ENCODE measurements at regions not wholly inside any gene's neighbourhood (a gene's known extent, or its start where the extent isn't known, plus 50 kb on each side); places are given as distances from the start of the nearest gene placed in this dataset.
"Not testable (repeated sequence)": the region's sequence is repeated elsewhere in the genome, so short reads cannot be mapped to it uniquely, and the experiment has no call there.

GRCh38 chr13:72585254-72585653 is 142.2 kb downstream of the MZT1 start:
- no peak for DNase-seq

GRCh38 chr13:72571191-72571590 is 156.2 kb downstream of the MZT1 start:
- no peak for DNase-seq

- DNase-seq, result no peak
These were observed 157.4 kb downstream of the MZT1 start for GRCh38 chr13:72570019-72570418.

GRCh38 chr13:72567566-72567965 is 159.9 kb downstream of the MZT1 start:
- DNase-seq, result no peak

GRCh38 chr13:72566526-72566925 is 160.9 kb downstream of the MZT1 start:
- DNase-seq, result no peak

GRCh38 chr13:72565893-72566292 is 161.5 kb downstream of the MZT1 start:
- DNase-seq, result peak; percentile 33

- no peak for DNase-seq
These were observed 164.7 kb downstream of the MZT1 start for GRCh38 chr13:72562686-72563085.

GRCh38 chr13:72561791-72562190 is 165.6 kb downstream of the MZT1 start:
- no peak for DNase-seq

- no peak for DNase-seq
These were observed 167.7 kb downstream of the MZT1 start for GRCh38 chr13:72559716-72560115.

GRCh38 chr13:72556945-72557344 is 170.5 kb downstream of the MZT1 start:
- DNase-seq, result no peak

GRCh38 chr13:72555601-72556000 is 171.8 kb downstream of the MZT1 start:
- DNase-seq, result no peak

GRCh38 chr13:72552731-72553130 is 174.7 kb downstream of the MZT1 start:
- no peak for DNase-seq

- DNase-seq, result not testable (repeated sequence)
These were observed 181.5 kb downstream of the MZT1 start for GRCh38 chr13:72545895-72546294.

- no peak for DNase-seq
These were observed 182.3 kb downstream of the MZT1 start for GRCh38 chr13:72545030-72545719.

GRCh38 chr13:72544042-72544441 is 183.4 kb downstream of the MZT1 start:
- DNase-seq, result no peak

GRCh38 chr13:72542241-72542640 is 185.2 kb downstream of the MZT1 start:
- no peak for DNase-seq

GRCh38 chr13:72541674-72542073 is 185.8 kb downstream of the MZT1 start:
- DNase-seq, result no peak

GRCh38 chr13:72540881-72541280 is 186.5 kb downstream of the MZT1 start:
- DNase-seq, result no peak

GRCh38 chr13:72539925-72540324 is 187.5 kb downstream of the MZT1 start:
- DNase-seq, result no peak

- no peak for DNase-seq
These were observed 189.6 kb downstream of the MZT1 start for GRCh38 chr13:72537782-72538181.

GRCh38 chr13:72537395-72537780 is 190.0 kb downstream of the MZT1 start:
- no peak for DNase-seq

- no peak for DNase-seq
These were observed 190.6 kb downstream of the MZT1 start for GRCh38 chr13:72536714-72537394.

- no peak for DNase-seq
These were observed 192.3 kb downstream of the MZT1 start for GRCh38 chr13:72534951-72535640.

GRCh38 chr13:72530471-72530870 is 197.0 kb downstream of the MZT1 start:
- no peak for DNase-seq

Data from NCI-H748 treated with DMSO at 0.1 percent for 48 hours (cell line).